ENCODE measurements at regions not wholly inside any gene's neighbourhood (a gene's known extent, or its start where the extent isn't known, plus 50 kb on each side); places are given as distances from the start of the nearest gene placed in this dataset.
A peak's percentile ranks its signal among the peaks of the same experiment; 100 is the strongest.

DNA sequence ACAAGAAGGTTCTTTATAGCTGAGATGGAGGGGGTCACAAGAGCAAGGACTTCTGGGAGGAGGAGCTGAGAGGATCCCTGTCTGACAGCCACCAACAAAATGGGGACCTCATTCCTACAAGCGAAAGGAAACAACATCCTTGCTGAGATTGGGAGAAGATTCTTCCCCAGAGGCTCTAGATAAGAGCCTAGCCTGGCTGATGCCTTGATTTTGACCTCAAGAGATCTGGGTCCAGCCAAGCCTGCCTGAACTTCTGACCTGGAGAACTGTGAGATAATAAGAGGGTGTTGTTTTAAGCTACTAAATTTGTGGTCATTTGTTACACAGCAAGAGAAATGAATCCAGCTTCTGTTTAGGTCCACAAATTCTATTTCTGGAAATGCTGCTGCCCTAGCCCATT lies 75.4 kb upstream of the SLC4A11 start:
- no peak for TF ChIP-seq POLR2A (IDR thresholded peaks at IDR 0.05)
- TF ChIP-seq, protein P1, sequence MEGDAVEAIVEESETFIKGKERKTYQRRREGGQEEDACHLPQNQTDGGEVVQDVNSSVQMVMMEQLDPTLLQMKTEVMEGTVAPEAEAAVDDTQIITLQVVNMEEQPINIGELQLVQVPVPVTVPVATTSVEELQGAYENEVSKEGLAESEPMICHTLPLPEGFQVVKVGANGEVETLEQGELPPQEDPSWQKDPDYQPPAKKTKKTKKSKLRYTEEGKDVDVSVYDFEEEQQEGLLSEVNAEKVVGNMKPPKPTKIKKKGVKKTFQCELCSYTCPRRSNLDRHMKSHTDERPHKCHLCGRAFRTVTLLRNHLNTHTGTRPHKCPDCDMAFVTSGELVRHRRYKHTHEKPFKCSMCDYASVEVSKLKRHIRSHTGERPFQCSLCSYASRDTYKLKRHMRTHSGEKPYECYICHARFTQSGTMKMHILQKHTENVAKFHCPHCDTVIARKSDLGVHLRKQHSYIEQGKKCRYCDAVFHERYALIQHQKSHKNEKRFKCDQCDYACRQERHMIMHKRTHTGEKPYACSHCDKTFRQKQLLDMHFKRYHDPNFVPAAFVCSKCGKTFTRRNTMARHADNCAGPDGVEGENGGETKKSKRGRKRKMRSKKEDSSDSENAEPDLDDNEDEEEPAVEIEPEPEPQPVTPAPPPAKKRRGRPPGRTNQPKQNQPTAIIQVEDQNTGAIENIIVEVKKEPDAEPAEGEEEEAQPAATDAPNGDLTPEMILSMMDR (IDR thresholded peaks at IDR 0.05): no peak
- DNase-seq: no peak
- intact Hi-C loops (cut with DNase I): no loop called here
- 88 to 100% methylated on average over 1 of the region's 1 CpG for WGBS, 2 donors
- no peaks in the 10 kb centered on the region for H3K27me3 ChIP-seq
- ATAC-seq: no peak
- H3K4me3 ChIP-seq: no peak overlapping the region
- H3K36me3 ChIP-seq (replicated peaks in 1 of 2; ENCODE audit: insufficient read depth in 1 of 2, low read depth in 2 of 2): peaks cover 0 to 4% of the 10 kb centered on the region in 2 donors
- H3K27ac ChIP-seq: peak overlapping the region in 3 of 4 donors; percentile 51 to 77 (median 57)
- H3K4me1 ChIP-seq: peaks cover 20% of the 10 kb centered on the region
- no peaks in the 10 kb centered on the region for H3K9me3 ChIP-seq

GRCh38 chr20:3313683-3314065 lies 74.7 kb upstream of the SLC4A11 start:
- H3K36me3 ChIP-seq (replicated peaks in 1 of 2; ENCODE audit: insufficient read depth in 1 of 2, low read depth in 2 of 2): peaks cover 4 to 6% of the 10 kb centered on the region in 2 donors
- H3K27me3 ChIP-seq: no peaks in the 10 kb centered on the region
- TF ChIP-seq, protein P1 (IDR thresholded peaks at IDR 0.05): no peak
- no peak for TF ChIP-seq POLR2A (IDR thresholded peaks at IDR 0.05)
- 17 to 21% methylated on average over 2 of the region's 2 CpGs for WGBS, 2 donors
- intact Hi-C loops (cut with DNase I): no loop called here
- H3K4me3 ChIP-seq: no peak overlapping the region
- H3K4me1 ChIP-seq: peaks cover 20% of the 10 kb centered on the region
- DNase-seq (peak; percentile 36 to 67 (median 54)), ATAC-seq (peak; percentile 74)
- no peaks in the 10 kb centered on the region for H3K9me3 ChIP-seq
- peak overlapping the region in 3 of 4 donors; percentile 51 to 77 (median 57) for H3K27ac ChIP-seq

GRCh38 chr20:3312940-3313682 lies 74.1 kb upstream of the SLC4A11 start:
- intact Hi-C loops (cut with DNase I): no loop called here
- TF ChIP-seq, protein P1 (IDR thresholded peaks at IDR 0.05): no peak
- TF ChIP-seq POLR2A (IDR thresholded peaks at IDR 0.05): peak in 1 of 3 donors; percentile 7
- 21 to 34% methylated on average over 2 of the region's 2 CpGs for WGBS, 2 donors
- ATAC-seq: peak; percentile 94
- no peaks in the 10 kb centered on the region for H3K9me3 ChIP-seq
- H3K4me3 ChIP-seq: no peak overlapping the region
- H3K27ac ChIP-seq: peak overlapping the region; percentile 45 to 77 (median 54)
- DNase-seq: peak; percentile 31 to 72 (median 52)
- peaks cover 4 to 6% of the 10 kb centered on the region in 2 donors for H3K36me3 ChIP-seq (replicated peaks in 1 of 2; ENCODE audit: insufficient read depth in 1 of 2, low read depth in 2 of 2)
- peaks cover 20% of the 10 kb centered on the region for H3K4me1 ChIP-seq
- no peaks in the 10 kb centered on the region for H3K27me3 ChIP-seq

GRCh38 chr20:3311623-3312022 lies 72.6 kb upstream of the SLC4A11 start:
- H3K27me3 ChIP-seq: no peaks in the 10 kb centered on the region
- no peak overlapping the region for H3K4me3 ChIP-seq
- 95 to 97% methylated on average over 2 of the region's 2 CpGs for WGBS, 2 donors
- H3K9me3 ChIP-seq: no peaks in the 10 kb centered on the region
- no peak for ATAC-seq
- peaks cover 20% of the 10 kb centered on the region for H3K4me1 ChIP-seq
- no peak for DNase-seq
- TF ChIP-seq, protein P1 (IDR thresholded peaks at IDR 0.05): no peak
- TF ChIP-seq POLR2A (IDR thresholded peaks at IDR 0.05): no peak
- H3K27ac ChIP-seq: no peak overlapping the region
- peaks cover 4 to 12% of the 10 kb centered on the region in 2 donors for H3K36me3 ChIP-seq (replicated peaks in 1 of 2; ENCODE audit: insufficient read depth in 1 of 2, low read depth in 2 of 2)
- intact Hi-C loops (cut with DNase I): no loop called here

DNA sequence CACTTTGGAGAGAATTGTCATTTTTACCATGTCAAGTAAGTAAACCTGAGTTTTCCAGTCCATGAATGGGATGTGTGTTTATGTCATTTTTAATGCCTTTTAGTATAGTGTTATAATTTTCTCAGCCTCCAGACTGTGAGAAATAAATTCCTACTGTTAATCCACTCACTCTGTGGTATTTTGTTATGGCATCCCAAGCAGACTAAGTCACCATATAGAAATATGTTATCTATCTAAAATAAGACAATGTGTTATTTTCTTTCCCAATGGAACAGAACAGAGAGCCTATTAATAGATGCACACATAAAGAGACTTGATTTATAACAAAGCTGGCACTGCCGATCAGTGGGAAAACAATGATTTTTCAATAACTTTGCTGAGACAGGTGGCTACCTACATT lies 70.2 kb upstream of the SLC4A11 start:
- ATAC-seq (no peak), DNase-seq (no peak)
- peaks cover 5 to 14% of the 10 kb centered on the region in 2 donors for H3K36me3 ChIP-seq (replicated peaks in 1 of 2; ENCODE audit: insufficient read depth in 1 of 2, low read depth in 2 of 2)
- no peak overlapping the region for H3K27ac ChIP-seq
- H3K9me3 ChIP-seq: no peaks in the 10 kb centered on the region
- WGBS, 2 donors: 86 to 94% methylated on average over 1 of the region's 1 CpG
- intact Hi-C loops (cut with DNase I): no loop called here
- H3K4me1 ChIP-seq: peaks cover 18% of the 10 kb centered on the region
- H3K27me3 ChIP-seq: no peaks in the 10 kb centered on the region
- no peak overlapping the region for H3K4me3 ChIP-seq
- TF ChIP-seq, protein P1 (IDR thresholded peaks at IDR 0.05): no peak
- TF ChIP-seq POLR2A (IDR thresholded peaks at IDR 0.05): no peak

Data from body of pancreas (tissue), 4 donors.